ENCODE measurements at regions not wholly inside any gene's neighbourhood (a gene's known extent, or its start where the extent isn't known, plus 50 kb on each side); places are given as distances from the start of the nearest gene placed in this dataset.

GRCh38 chr1:239288820-239289554, 97.4 kb upstream of the CHRM3 start:
- peaks cover 34 to 36% of the 10 kb centered on the region in 2 experiments for H3K4me1 Mint-ChIP-seq
- H4K20me1 ChIP-seq (ENCODE audit: control insufficient read depth, insufficient read depth, insufficient read length) = no peaks in the 10 kb centered on the region
- H3K79me1 ChIP-seq (ENCODE audit: insufficient read depth, low read depth, low read length, poor library complexity, severe bottlenecking) = no peaks in the 10 kb centered on the region
- no peak overlapping the region for H3K14ac ChIP-seq (ENCODE audit: insufficient read depth, low read length)
- H2BK12ac ChIP-seq (ENCODE audit: insufficient read length, low read depth, low read length) = no peak overlapping the region
- H3K9me3 Mint-ChIP-seq = peaks cover 14 to 20% of the 10 kb centered on the region in 2 experiments
- H3K4me1 ChIP-seq (ENCODE audit: insufficient read depth, low read length) = no peaks in the 10 kb centered on the region; the same call in 1 of the 2 replicates
- no peak overlapping the region for H2BK20ac ChIP-seq (ENCODE audit: low read depth, low read length, poor library complexity, severe bottlenecking)
- no peaks in the 10 kb centered on the region for H3K9me3 ChIP-seq (ENCODE audit: control insufficient read depth, low read depth, low read length)
- H3K4ac ChIP-seq (ENCODE audit: low read depth, low read length) = no peak overlapping the region
- no peak overlapping the region for H2BK120ac ChIP-seq (ENCODE audit: low read depth, low read length, poor library complexity, severe bottlenecking)
- H3K79me2 ChIP-seq (ENCODE audit: insufficient read depth, low read length) = no peaks in the 10 kb centered on the region
- no peaks in the 10 kb centered on the region for H3K27me3 Mint-ChIP-seq (ENCODE audit: low read depth)
- H2BK15ac ChIP-seq (ENCODE audit: low read depth, low read length) = no peak overlapping the region
- H3K4me3 Mint-ChIP-seq = no peak overlapping the region
- no peaks in the 10 kb centered on the region for H3K23me2 ChIP-seq (ENCODE audit: insufficient read length, low read depth, low read length, poor library complexity, severe bottlenecking)
- no peak overlapping the region for H2BK5ac ChIP-seq (ENCODE audit: insufficient read length, low read length)
- H3K9ac ChIP-seq (ENCODE audit: extremely low read depth, insufficient read length, low read length) = no peak overlapping the region
- no CpG with 5 or more reads among the region's 1 CpG for WGBS (ENCODE audit: extremely low coverage, insufficient read length, low lambda C conversion rate)
- no peak overlapping the region for H3T11ph ChIP-seq (ENCODE audit: low read length)
- H3K27me3 ChIP-seq (ENCODE audit: insufficient read depth, low read length) = no peaks in the 10 kb centered on the region
- H2AK5ac ChIP-seq (ENCODE audit: insufficient read length, low read length) = no peak overlapping the region
- no peak for DNase-seq
- no peak overlapping the region for H4K5ac ChIP-seq (ENCODE audit: insufficient read length, low read depth, low read length)
- no peak overlapping the region for H3K27ac ChIP-seq (ENCODE audit: insufficient read length, low read depth, low read length)
- no peak overlapping the region for H4K91ac ChIP-seq (ENCODE audit: insufficient read length, low read depth, low read length)
- no peak overlapping the region; a peak in 1 of 7 replicates for H3K27ac Mint-ChIP-seq
- no peak overlapping the region for H4K8ac ChIP-seq (replicated peaks; ENCODE audit: insufficient read length, low read depth, low read length)
- H3K36me3 Mint-ChIP-seq (ENCODE audit: insufficient read depth in 1 of 3, low read depth in 3 of 3) = peaks cover 1 to 21% (median 10%) of the 10 kb centered on the region in 3 experiments
- no peak overlapping the region for H3K56ac ChIP-seq (ENCODE audit: insufficient read length, low read depth, low read length)
- no peak overlapping the region for H2AFZ ChIP-seq (ENCODE audit: low read length)
- H3K18ac ChIP-seq (ENCODE audit: insufficient read length, low read depth, low read length) = no peak overlapping the region
- H3K23ac ChIP-seq (ENCODE audit: insufficient read length, low read depth, low read length) = no peak overlapping the region
- TF ChIP-seq CTCF (conservative IDR thresholded peaks at IDR 0.05) = no peak
- H3K4me2 ChIP-seq (ENCODE audit: insufficient read depth, insufficient read length, low read length) = no peak overlapping the region
